ENCODE measurements at regions not wholly inside any gene's neighbourhood (a gene's known extent, or its start where the extent isn't known, plus 50 kb on each side); places are given as distances from the start of the nearest gene placed in this dataset.

DNA sequence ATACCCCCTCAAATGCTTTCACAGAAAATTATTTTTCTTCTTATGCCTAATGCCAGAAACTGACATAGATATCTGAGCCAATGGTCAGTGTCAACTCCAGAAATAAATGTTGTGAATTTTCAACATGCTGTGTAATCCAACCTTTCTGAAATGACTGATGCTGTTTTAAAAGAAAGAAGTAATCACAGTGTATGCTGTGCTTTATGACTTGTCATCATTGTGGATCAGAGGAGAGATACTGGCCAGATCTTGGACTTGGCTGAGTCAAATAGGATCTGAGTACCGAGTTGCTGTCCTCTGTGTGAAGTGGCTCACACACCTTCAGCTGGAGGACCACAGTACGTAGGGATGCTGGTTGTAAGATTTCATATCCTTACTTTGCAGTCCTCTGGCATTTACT, 89.9 kb upstream of the ARHGAP20 start:
- TF ChIP-seq TAF1 (conservative IDR thresholded peaks at IDR 0.05) (no peak), RAD21 (IDR thresholded peaks at IDR 0.05) (no peak), GABPA (IDR thresholded peaks at IDR 0.05 in 1 of 2, conservative IDR thresholded peaks at IDR 0.05 in 1 of 2) (no peak), YY1 (IDR thresholded peaks at IDR 0.05) (no peak), SP1 (IDR thresholded peaks at IDR 0.05) (no peak), NR2F2 (IDR thresholded peaks at IDR 0.05) (no peak), JUND (IDR thresholded peaks at IDR 0.05) (no peak), HNF4G (IDR thresholded peaks at IDR 0.05) (no peak)
- TF ChIP-seq, protein P1, sequence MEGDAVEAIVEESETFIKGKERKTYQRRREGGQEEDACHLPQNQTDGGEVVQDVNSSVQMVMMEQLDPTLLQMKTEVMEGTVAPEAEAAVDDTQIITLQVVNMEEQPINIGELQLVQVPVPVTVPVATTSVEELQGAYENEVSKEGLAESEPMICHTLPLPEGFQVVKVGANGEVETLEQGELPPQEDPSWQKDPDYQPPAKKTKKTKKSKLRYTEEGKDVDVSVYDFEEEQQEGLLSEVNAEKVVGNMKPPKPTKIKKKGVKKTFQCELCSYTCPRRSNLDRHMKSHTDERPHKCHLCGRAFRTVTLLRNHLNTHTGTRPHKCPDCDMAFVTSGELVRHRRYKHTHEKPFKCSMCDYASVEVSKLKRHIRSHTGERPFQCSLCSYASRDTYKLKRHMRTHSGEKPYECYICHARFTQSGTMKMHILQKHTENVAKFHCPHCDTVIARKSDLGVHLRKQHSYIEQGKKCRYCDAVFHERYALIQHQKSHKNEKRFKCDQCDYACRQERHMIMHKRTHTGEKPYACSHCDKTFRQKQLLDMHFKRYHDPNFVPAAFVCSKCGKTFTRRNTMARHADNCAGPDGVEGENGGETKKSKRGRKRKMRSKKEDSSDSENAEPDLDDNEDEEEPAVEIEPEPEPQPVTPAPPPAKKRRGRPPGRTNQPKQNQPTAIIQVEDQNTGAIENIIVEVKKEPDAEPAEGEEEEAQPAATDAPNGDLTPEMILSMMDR (IDR thresholded peaks at IDR 0.05; ENCODE audit: low read depth, low read length, missing input control) = no peak
- TF ChIP-seq, protein P2, sequence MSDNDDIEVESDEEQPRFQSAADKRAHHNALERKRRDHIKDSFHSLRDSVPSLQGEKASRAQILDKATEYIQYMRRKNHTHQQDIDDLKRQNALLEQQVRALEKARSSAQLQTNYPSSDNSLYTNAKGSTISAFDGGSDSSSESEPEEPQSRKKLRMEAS (IDR thresholded peaks at IDR 0.05) = no peak
- TF ChIP-seq, protein P3, sequence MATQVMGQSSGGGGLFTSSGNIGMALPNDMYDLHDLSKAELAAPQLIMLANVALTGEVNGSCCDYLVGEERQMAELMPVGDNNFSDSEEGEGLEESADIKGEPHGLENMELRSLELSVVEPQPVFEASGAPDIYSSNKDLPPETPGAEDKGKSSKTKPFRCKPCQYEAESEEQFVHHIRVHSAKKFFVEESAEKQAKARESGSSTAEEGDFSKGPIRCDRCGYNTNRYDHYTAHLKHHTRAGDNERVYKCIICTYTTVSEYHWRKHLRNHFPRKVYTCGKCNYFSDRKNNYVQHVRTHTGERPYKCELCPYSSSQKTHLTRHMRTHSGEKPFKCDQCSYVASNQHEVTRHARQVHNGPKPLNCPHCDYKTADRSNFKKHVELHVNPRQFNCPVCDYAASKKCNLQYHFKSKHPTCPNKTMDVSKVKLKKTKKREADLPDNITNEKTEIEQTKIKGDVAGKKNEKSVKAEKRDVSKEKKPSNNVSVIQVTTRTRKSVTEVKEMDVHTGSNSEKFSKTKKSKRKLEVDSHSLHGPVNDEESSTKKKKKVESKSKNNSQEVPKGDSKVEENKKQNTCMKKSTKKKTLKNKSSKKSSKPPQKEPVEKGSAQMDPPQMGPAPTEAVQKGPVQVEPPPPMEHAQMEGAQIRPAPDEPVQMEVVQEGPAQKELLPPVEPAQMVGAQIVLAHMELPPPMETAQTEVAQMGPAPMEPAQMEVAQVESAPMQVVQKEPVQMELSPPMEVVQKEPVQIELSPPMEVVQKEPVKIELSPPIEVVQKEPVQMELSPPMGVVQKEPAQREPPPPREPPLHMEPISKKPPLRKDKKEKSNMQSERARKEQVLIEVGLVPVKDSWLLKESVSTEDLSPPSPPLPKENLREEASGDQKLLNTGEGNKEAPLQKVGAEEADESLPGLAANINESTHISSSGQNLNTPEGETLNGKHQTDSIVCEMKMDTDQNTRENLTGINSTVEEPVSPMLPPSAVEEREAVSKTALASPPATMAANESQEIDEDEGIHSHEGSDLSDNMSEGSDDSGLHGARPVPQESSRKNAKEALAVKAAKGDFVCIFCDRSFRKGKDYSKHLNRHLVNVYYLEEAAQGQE (IDR thresholded peaks at IDR 0.05) = no peak
- TF ChIP-seq, protein P4, sequence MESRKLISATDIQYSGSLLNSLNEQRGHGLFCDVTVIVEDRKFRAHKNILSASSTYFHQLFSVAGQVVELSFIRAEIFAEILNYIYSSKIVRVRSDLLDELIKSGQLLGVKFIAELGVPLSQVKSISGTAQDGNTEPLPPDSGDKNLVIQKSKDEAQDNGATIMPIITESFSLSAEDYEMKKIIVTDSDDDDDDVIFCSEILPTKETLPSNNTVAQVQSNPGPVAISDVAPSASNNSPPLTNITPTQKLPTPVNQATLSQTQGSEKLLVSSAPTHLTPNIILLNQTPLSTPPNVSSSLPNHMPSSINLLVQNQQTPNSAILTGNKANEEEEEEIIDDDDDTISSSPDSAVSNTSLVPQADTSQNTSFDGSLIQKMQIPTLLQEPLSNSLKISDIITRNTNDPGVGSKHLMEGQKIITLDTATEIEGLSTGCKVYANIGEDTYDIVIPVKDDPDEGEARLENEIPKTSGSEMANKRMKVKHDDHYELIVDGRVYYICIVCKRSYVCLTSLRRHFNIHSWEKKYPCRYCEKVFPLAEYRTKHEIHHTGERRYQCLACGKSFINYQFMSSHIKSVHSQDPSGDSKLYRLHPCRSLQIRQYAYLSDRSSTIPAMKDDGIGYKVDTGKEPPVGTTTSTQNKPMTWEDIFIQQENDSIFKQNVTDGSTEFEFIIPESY (IDR thresholded peaks at IDR 0.05) = no peak
